ENCODE measurements at regions not wholly inside any gene's neighbourhood (a gene's known extent, or its start where the extent isn't known, plus 50 kb on each side); places are given as distances from the start of the nearest gene placed in this dataset.
"Not testable (repeated sequence)": the region's sequence is repeated elsewhere in the genome, so short reads cannot be mapped to it uniquely, and the experiment has no call there.

- Mint-ChIP-seq H3K4me1 (no peaks in the 10 kb centered on the region), H3K4me3 (no peak overlapping the region), H3K36me3 (peaks cover 2% of the 10 kb centered on the region), H3K27me3 (peaks cover 30% of the 10 kb centered on the region), H3K9me3 (peaks cover 0 to 3% (median 0%) of the 10 kb centered on the region in 3 donors), H3K27ac (peak overlapping the region in 2 of 3 donors; percentile 33 to 39)
Observed at GRCh38 chr6:27650620-27651370, 177.9 kb upstream of the ZNF184 start.

- Mint-ChIP-seq H3K27ac (no peak overlapping the region), H3K9me3 (peaks cover 2 to 7% (median 5%) of the 10 kb centered on the region in 3 donors), H3K27me3 (peaks cover 17% of the 10 kb centered on the region), H3K4me3 (no peak overlapping the region), H3K4me1 (no peaks in the 10 kb centered on the region), H3K36me3 (no peaks in the 10 kb centered on the region)
Observed at GRCh38 chr6:27644528-27644927, 171.6 kb upstream of the ZNF184 start.

- no peaks in the 10 kb centered on the region for H3K36me3 Mint-ChIP-seq
- H3K9me3 Mint-ChIP-seq: peaks cover 2 to 7% (median 7%) of the 10 kb centered on the region in 3 donors
- H3K4me1 Mint-ChIP-seq: peaks cover 0 to 1% (median 0%) of the 10 kb centered on the region in 3 donors
- H3K27ac Mint-ChIP-seq: no peak overlapping the region
- H3K27me3 Mint-ChIP-seq: peaks cover 22% of the 10 kb centered on the region
- no peak overlapping the region for H3K4me3 Mint-ChIP-seq
Observed at GRCh38 chr6:27642744-27643456, 170.0 kb upstream of the ZNF184 start.

GRCh38 chr6:27635886-27636285 is 163.0 kb upstream of the ZNF184 start:
- not testable (repeated sequence) for H3K36me3 Mint-ChIP-seq, H3K27ac Mint-ChIP-seq, H3K4me3 Mint-ChIP-seq, H3K4me1 Mint-ChIP-seq, H3K9me3 Mint-ChIP-seq
- H3K27me3 Mint-ChIP-seq: peaks cover 48% of the 10 kb centered on the region

GRCh38 chr6:27633221-27633688 is 160.3 kb upstream of the ZNF184 start:
- H3K36me3 Mint-ChIP-seq, H3K27ac Mint-ChIP-seq, H3K4me3 Mint-ChIP-seq, H3K9me3 Mint-ChIP-seq: not testable (repeated sequence)
- Mint-ChIP-seq H3K27me3 (peaks cover 55% of the 10 kb centered on the region), H3K4me1 (peaks cover 3 to 12% (median 8%) of the 10 kb centered on the region in 3 donors)

- H3K27ac Mint-ChIP-seq: no peak overlapping the region
- H3K9me3 Mint-ChIP-seq: peaks cover 1 to 9% (median 7%) of the 10 kb centered on the region in 3 donors
- H3K4me1 Mint-ChIP-seq: peaks cover 2 to 12% (median 8%) of the 10 kb centered on the region in 3 donors
- peaks cover 54% of the 10 kb centered on the region for H3K27me3 Mint-ChIP-seq
- H3K36me3 Mint-ChIP-seq: no peaks in the 10 kb centered on the region
- no peak overlapping the region for H3K4me3 Mint-ChIP-seq
Observed at GRCh38 chr6:27631609-27631916, 158.7 kb upstream of the ZNF184 start.

GRCh38 chr6:27630727-27631608 is 158.1 kb upstream of the ZNF184 start:
- Mint-ChIP-seq H3K9me3 (peaks cover 1 to 9% (median 7%) of the 10 kb centered on the region in 3 donors), H3K27ac (no peak overlapping the region), H3K4me1 (peaks cover 2 to 12% (median 8%) of the 10 kb centered on the region in 3 donors), H3K27me3 (peaks cover 52% of the 10 kb centered on the region), H3K36me3 (no peaks in the 10 kb centered on the region), H3K4me3 (peak overlapping the region in 3 of 4 donors; percentile 69 to 85 (median 78))

GRCh38 chr6:27624694-27625262 is 151.9 kb upstream of the ZNF184 start:
- no peak overlapping the region for H3K4me3 Mint-ChIP-seq
- H3K4me1 Mint-ChIP-seq: peaks cover 0 to 2% (median 0%) of the 10 kb centered on the region in 3 donors
- peaks cover 31% of the 10 kb centered on the region for H3K27me3 Mint-ChIP-seq
- no peaks in the 10 kb centered on the region for H3K36me3 Mint-ChIP-seq
- H3K27ac Mint-ChIP-seq: no peak overlapping the region
- H3K9me3 Mint-ChIP-seq: no peaks in the 10 kb centered on the region

GRCh38 chr6:27623103-27623502 is 150.2 kb upstream of the ZNF184 start:
- no peak overlapping the region for H3K4me3 Mint-ChIP-seq
- H3K4me1 Mint-ChIP-seq: peaks cover 0 to 2% (median under 1%) of the 10 kb centered on the region in 3 donors
- H3K27me3 Mint-ChIP-seq: peaks cover 37% of the 10 kb centered on the region
- no peaks in the 10 kb centered on the region for H3K9me3 Mint-ChIP-seq
- no peak overlapping the region for H3K27ac Mint-ChIP-seq
- no peaks in the 10 kb centered on the region for H3K36me3 Mint-ChIP-seq

GRCh38 chr6:27619436-27619835 is 146.5 kb upstream of the ZNF184 start:
- Mint-ChIP-seq H3K36me3 (no peaks in the 10 kb centered on the region), H3K27ac (no peak overlapping the region)

GRCh38 chr6:27617700-27618689 is 145.1 kb upstream of the ZNF184 start:
- Mint-ChIP-seq H3K4me3 (peak overlapping the region in 3 of 4 donors; percentile 39 to 56 (median 43)), H3K36me3 (no peaks in the 10 kb centered on the region), H3K9me3 (peaks cover 0 to 2% (median 2%) of the 10 kb centered on the region in 3 donors), H3K27ac (no peak overlapping the region), H3K27me3 (peaks cover 48% of the 10 kb centered on the region), H3K4me1 (peaks cover 2 to 10% (median 3%) of the 10 kb centered on the region in 3 donors)

More at GRCh38 chr6:27619436-27619835, 146.5 kb upstream of the ZNF184 start:
- peaks cover 0 to 2% (median 2%) of the 10 kb centered on the region in 3 donors for H3K9me3 Mint-ChIP-seq
- H3K4me1 Mint-ChIP-seq: peaks cover 2 to 10% (median 3%) of the 10 kb centered on the region in 3 donors
- no peak overlapping the region for H3K4me3 Mint-ChIP-seq
- peaks cover 49% of the 10 kb centered on the region for H3K27me3 Mint-ChIP-seq

- peak overlapping the region in 1 of 3 donors; percentile 6 for H3K27ac Mint-ChIP-seq
- H3K36me3 Mint-ChIP-seq: no peaks in the 10 kb centered on the region
- peaks cover 43% of the 10 kb centered on the region for H3K27me3 Mint-ChIP-seq
- peak overlapping the region in 2 of 4 donors; percentile 30 to 38 for H3K4me3 Mint-ChIP-seq
- peaks cover 0 to 2% (median 2%) of the 10 kb centered on the region in 3 donors for H3K9me3 Mint-ChIP-seq
- peaks cover 2 to 10% (median 3%) of the 10 kb centered on the region in 3 donors for H3K4me1 Mint-ChIP-seq
Observed at GRCh38 chr6:27617046-27617687, 144.3 kb upstream of the ZNF184 start.
